Activated T-helper 1 cell treated with anti-CD3 and anti-CD28 coated beads, Interleukin-12 subunit alpha, Interleukin-12 subunit beta, Interleukin-2, Interleukin-4 antibody, amounts not matched to agents 30 ng/mL and 10 ng/mL and 1 ng/mL, durations not matched to agents 14 hours and 24 hours and 36 hours (primary cell): ENCODE measurements at regions not wholly inside any gene's neighbourhood (a gene's known extent, or its start where the extent isn't known, plus 50 kb on each side); places are given as distances from the start of the nearest gene placed in this dataset.
"Not testable (repeated sequence)": the region's sequence is repeated elsewhere in the genome, so short reads cannot be mapped to it uniquely, and the experiment has no call there.

Source experiments
- DNase-seq: peaks from one replicate; pipeline ENCODE4 v3.0.0; 2021; ENCODE audit warnings: low spot score
- H3K27ac Mint-ChIP-seq: one replicate; pipeline ENCODE4 v1.8.0; 2021; ENCODE audit warnings: mild to moderate bottlenecking, mixed read lengths
- H3K27me3 Mint-ChIP-seq: one replicate; pipeline ENCODE4 v1.8.0; 2022; ENCODE audit warnings: mild to moderate bottlenecking, moderate library complexity, mixed read lengths; ENCODE audit not compliant: insufficient read depth
- H3K36me3 Mint-ChIP-seq: one replicate; pipeline ENCODE4 v1.8.0; 2021; ENCODE audit warnings: low read depth, mixed read lengths
- H3K4me1 Mint-ChIP-seq: one replicate; pipeline ENCODE4 v1.8.0; 2021; ENCODE audit warnings: low read depth, mixed read lengths
- H3K4me3 Mint-ChIP-seq: one replicate; pipeline ENCODE4 v1.8.0; 2021; ENCODE audit warnings: mild to moderate bottlenecking, moderate library complexity, mixed read lengths
- H3K9me3 Mint-ChIP-seq: one replicate; pipeline ENCODE4 v1.8.0; 2021; ENCODE audit warnings: mixed read lengths
- intact Hi-C: fragments of 100-400 bp; cut with micrococcal nuclease; formaldehyde crosslinking; loops from one replicate; pipeline ENCODE4 v1.15.1; 2024

DNA sequence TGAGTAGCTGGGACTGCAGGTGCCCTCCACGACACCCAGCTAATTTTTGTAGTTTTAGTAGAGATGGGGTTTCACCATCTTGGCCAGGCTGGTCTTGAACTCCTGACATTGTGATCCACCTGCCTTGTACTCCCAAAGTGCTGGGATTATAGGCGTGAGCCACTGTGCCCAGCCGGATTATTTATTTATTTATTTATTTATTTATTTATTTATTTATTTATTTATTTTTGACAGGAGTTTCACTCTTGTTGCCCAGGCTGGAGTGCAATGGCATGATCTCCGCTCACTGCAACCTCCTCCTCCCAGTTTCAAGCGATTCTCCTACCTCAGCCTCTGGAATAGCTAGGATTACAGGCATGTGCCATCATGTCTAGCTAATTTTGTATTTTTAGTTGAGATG lies 466.1 kb upstream of the BRINP3 start:
- H3K4me1 Mint-ChIP-seq, H3K4me3 Mint-ChIP-seq, DNase-seq, H3K27me3 Mint-ChIP-seq, H3K27ac Mint-ChIP-seq, H3K9me3 Mint-ChIP-seq, intact Hi-C loops, H3K36me3 Mint-ChIP-seq: not testable (repeated sequence)

DNA sequence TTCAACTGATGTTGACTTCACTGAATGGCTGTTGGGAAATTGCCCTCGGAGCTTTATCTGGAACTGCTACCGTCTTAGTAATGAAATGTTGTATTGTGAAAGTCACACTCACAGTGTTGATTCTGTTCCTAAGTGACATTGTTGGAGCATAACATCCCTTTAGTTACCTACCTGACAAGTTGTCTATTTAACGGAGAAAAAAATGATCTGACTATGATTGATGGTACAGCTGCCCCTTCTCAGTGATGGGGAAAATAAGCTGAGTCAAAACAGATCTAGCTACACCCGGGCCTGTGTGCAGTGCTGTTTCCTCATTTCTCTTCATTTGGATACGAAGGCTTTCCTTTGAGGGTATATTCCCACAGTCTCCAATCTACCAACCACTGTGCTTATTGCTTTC lies 472.3 kb upstream of the BRINP3 start:
- Mint-ChIP-seq H3K4me1 (no peaks in the 10 kb centered on the region), H3K27me3 (no peaks in the 10 kb centered on the region)

DNA sequence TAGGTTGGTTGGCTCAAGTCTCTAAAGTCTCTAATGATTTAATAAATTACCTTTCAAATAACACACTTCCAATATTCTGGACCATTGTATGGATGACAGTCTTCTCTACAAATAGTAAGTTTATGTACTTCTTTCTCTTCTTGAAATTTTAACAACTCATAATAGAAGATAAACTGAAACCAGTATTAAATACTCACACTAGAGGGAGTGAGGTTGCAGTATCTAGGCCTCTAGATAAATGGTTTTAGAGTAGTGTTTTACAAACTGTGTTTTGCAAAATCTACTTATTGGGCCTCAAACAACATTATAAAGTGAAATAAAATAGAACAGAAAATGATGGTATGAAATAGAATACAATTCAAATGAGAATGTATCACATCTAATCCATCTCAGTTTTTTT lies 479.9 kb upstream of the BRINP3 start:
- no peak overlapping the region for H3K4me3 Mint-ChIP-seq
- H3K27me3 Mint-ChIP-seq, result no peaks in the 10 kb centered on the region
- no peak for DNase-seq
- H3K4me1 Mint-ChIP-seq, result no peaks in the 10 kb centered on the region
- H3K9me3 Mint-ChIP-seq, result no peaks in the 10 kb centered on the region
- no peaks in the 10 kb centered on the region for H3K36me3 Mint-ChIP-seq
- intact Hi-C loops, result no loop called here
- no peak overlapping the region for H3K27ac Mint-ChIP-seq

More for the DNA sequence above, 472.3 kb upstream of the BRINP3 start:
- H3K27ac Mint-ChIP-seq, result no peak overlapping the region
- no peaks in the 10 kb centered on the region for H3K9me3 Mint-ChIP-seq
- H3K4me3 Mint-ChIP-seq, result no peak overlapping the region
- no peak for DNase-seq
- intact Hi-C loops, result no loop called here
- H3K36me3 Mint-ChIP-seq, result no peaks in the 10 kb centered on the region

DNA sequence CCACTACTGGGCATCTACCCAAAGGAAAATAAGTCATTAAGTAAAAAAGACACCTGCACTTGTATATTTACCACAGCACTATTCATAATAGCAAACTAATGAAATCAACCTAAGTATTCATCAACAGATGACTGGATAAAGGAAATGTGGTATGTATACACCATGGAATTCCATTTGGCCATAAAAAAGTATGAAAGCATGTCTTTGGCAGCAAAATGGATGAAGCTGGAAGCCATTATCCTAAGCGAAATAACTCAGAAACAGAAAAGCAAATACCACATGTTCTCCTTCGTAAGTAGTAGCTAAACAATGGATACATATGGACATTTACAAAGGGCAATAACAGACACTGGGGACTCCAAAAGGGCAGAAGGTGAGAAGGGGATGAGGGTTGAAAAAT lies 485.7 kb upstream of the BRINP3 start:
- Mint-ChIP-seq H3K9me3 (no peaks in the 10 kb centered on the region), H3K4me3 (no peak overlapping the region), H3K27me3 (no peaks in the 10 kb centered on the region), H3K4me1 (no peaks in the 10 kb centered on the region), H3K27ac (no peak overlapping the region), H3K36me3 (no peaks in the 10 kb centered on the region)
- intact Hi-C loops, result no loop called here
- no peak for DNase-seq

DNA sequence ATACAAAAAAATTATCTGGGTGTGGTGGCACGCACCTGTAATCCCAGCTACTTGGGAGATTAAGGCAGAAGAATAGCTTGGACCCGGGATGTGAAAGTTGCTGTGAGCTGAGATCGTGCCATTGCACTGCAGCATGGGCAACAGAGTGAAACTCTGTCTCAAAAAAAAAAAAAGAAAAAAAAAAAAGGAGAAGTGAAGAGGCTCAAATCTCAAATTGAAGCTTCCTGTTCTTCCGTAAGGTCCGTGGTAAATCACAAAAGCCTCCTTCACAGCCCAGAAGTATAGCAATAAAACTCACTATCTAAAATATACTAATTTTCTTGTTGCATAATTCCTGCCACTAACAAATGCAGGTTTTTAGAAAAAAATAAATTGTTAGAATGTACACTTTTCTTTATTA lies 498.2 kb upstream of the BRINP3 start:
- H3K9me3 Mint-ChIP-seq, result peaks cover 9% of the 10 kb centered on the region
- no peak for DNase-seq
- H3K27ac Mint-ChIP-seq, result no peak overlapping the region

DNA sequence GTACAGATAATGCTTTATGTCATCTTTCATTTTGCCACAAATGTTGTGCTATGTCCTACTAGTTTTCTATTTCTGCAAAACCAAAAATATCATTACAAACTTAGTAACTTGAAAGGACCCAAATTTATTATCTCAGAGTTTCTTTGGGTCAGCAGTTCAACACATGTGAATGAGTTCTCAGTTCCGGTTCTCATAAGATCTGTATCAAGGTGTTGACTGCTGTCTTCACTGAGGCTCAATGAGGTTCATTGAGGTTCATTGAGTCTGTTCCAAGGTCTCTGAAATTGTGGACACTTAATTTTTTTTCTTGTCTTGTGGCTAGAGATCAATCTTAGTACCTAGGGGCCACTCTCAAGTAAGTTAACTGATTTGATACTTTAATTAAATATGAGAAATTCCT lies 525.1 kb upstream of the BRINP3 start:
- H3K27me3 Mint-ChIP-seq, result no peaks in the 10 kb centered on the region
- no peaks in the 10 kb centered on the region for H3K4me1 Mint-ChIP-seq
- no peaks in the 10 kb centered on the region for H3K36me3 Mint-ChIP-seq
- intact Hi-C loops, result no loop called here
- DNase-seq, result no peak
- no peak overlapping the region for H3K27ac Mint-ChIP-seq
- peaks cover 13% of the 10 kb centered on the region for H3K9me3 Mint-ChIP-seq
- no peak overlapping the region for H3K4me3 Mint-ChIP-seq

More for the DNA sequence above, 498.2 kb upstream of the BRINP3 start:
- H3K27me3 Mint-ChIP-seq, result no peaks in the 10 kb centered on the region
- no peaks in the 10 kb centered on the region for H3K4me1 Mint-ChIP-seq
- H3K4me3 Mint-ChIP-seq, result no peak overlapping the region
- intact Hi-C loops, result no loop called here
- no peaks in the 10 kb centered on the region for H3K36me3 Mint-ChIP-seq

DNA sequence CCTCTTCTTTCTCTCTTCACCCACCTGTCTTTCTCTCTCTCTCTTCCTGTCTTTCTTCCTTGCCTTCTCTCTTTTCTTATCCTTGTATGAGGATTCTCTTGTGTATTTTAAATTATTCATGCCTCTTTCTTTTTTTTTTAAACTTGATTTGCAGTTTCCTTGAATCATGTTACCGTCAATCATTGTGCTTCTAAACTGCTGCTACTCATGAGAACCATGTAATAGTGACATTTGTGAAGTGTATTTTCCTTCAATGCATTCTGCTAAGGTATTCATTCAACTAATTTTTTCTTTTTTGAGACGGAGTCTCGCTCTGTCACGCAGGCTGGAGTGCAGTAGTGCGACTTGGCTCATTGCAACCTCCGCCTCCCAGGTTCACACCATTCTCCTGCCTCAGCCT lies 539.1 kb upstream of the BRINP3 start:
- DNase-seq, result no peak
- peaks cover 8% of the 10 kb centered on the region for H3K9me3 Mint-ChIP-seq
- H3K4me1 Mint-ChIP-seq, result no peaks in the 10 kb centered on the region
- H3K27me3 Mint-ChIP-seq, result no peaks in the 10 kb centered on the region
- H3K27ac Mint-ChIP-seq, result no peak overlapping the region
- H3K36me3 Mint-ChIP-seq, result no peaks in the 10 kb centered on the region
- no peak overlapping the region for H3K4me3 Mint-ChIP-seq
- intact Hi-C loops, result no loop called here

DNA sequence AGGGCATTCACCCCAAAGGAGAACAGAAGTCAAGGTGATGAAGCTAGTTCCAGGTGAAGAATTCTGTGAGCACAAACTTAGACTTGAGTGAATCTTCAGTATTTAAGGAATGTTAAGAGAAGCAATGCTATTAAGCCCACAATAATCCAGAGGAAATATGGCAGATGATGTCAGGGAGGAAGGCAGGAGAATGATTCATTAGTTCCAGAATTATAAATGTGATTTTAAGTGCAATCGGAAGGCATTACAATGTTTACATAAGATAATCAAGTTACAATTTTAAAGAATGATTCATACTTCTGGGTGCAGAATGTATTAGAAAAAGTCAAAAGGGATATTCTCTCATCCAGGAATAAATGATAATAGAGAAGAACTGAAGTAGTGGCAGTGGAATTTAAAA lies 545.2 kb upstream of the BRINP3 start:
- Mint-ChIP-seq H3K9me3 (peaks cover 6% of the 10 kb centered on the region), H3K4me3 (no peak overlapping the region), H3K27me3 (no peaks in the 10 kb centered on the region), H3K27ac (no peak overlapping the region), H3K4me1 (no peaks in the 10 kb centered on the region), H3K36me3 (no peaks in the 10 kb centered on the region)
- no peak for DNase-seq
- intact Hi-C loops, result no loop called here

DNA sequence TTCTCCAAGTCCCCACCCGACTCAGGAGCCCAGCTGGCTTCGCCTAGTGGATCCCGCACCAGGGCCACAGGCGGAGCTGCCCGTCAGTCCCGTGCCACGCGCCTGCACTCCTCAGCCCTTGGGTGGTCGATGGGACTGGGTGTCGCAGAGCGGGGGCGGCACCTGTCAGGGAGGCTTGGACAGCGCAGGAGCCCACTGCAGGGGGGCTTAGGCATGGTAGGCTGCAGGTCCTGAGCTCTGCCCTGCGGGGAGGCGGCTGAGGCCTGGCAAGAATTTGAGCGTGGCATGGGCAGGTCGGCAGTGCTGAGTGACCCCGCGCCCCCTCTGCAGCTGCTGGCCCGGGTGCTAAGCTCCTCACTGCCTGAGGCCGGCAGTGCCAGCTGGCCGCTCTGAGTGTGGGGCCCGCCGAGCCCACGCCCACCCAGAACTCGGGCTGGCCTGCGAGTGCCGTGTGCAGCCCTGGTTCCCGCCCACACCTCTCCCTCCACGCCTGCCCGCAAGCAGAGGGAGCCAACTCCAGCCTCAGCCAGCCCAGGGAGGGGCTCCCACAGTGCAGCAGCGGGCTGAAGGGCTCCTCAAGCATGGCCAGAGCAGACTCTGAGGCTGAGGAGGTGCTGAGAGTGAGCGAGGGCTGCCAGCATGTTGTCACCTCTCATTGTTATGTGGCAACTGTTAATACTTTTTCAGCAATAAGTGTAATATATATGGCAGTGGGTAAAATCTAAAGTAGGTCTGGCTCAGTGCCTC lies 548.4 kb upstream of the BRINP3 start:
- DNase-seq, result no peak
- intact Hi-C loops, result no loop called here
- Mint-ChIP-seq H3K27me3 (no peaks in the 10 kb centered on the region), H3K9me3 (peaks cover 15% of the 10 kb centered on the region), H3K27ac (no peak overlapping the region), H3K4me1 (no peaks in the 10 kb centered on the region), H3K4me3 (no peak overlapping the region), H3K36me3 (no peaks in the 10 kb centered on the region)

DNA sequence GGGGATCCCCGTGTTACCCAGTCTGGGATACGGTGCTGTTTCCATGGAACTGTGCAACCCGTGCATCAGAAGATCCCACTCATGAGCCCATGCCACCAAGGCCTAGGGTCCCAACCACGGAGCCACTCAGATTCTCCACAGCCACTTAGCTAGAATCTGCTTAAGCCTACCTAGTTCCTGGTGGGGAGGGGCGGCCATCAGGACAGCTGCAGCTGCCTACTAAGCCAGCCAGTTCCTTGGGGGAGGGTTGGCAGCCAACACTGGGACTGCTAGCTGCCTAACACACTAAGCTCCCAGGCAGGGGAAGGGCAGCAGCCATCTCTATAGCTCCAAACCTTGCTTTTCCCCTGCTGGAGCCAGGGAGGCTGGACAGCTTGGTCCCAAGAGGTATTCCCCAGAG lies 549.2 kb upstream of the BRINP3 start:
- Mint-ChIP-seq H3K27me3 (no peaks in the 10 kb centered on the region), H3K4me3 (no peak overlapping the region), H3K4me1 (no peaks in the 10 kb centered on the region), H3K36me3 (no peaks in the 10 kb centered on the region), H3K9me3 (peaks cover 15% of the 10 kb centered on the region), H3K27ac (no peak overlapping the region)
- intact Hi-C loops, result no loop called here
- no peak for DNase-seq

DNA sequence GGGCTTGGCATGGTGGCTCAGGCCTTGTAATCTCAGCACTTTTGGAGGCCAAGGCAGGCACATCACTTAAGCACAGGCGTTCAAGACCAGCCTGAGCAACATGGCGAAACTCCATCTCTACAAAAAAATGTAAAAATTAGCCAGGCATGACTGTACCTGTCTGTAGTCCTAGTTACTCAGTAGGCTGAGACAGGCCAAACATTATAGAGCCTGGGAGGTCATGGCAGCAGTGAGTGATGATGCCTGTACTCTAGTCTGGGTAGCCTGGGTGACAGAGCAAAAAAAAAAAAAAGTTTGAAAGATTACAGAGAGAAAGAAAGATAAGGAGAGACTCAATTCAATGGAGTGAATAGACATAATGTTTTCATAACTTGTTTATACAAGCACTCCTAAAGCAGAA lies 556.5 kb upstream of the BRINP3 start:
- Mint-ChIP-seq H3K9me3 (peaks cover 12% of the 10 kb centered on the region), H3K36me3 (no peaks in the 10 kb centered on the region), H3K27me3 (no peaks in the 10 kb centered on the region), H3K27ac (no peak overlapping the region), H3K4me3 (no peak overlapping the region), H3K4me1 (no peaks in the 10 kb centered on the region)
- intact Hi-C loops, result no loop called here
- no peak for DNase-seq

DNA sequence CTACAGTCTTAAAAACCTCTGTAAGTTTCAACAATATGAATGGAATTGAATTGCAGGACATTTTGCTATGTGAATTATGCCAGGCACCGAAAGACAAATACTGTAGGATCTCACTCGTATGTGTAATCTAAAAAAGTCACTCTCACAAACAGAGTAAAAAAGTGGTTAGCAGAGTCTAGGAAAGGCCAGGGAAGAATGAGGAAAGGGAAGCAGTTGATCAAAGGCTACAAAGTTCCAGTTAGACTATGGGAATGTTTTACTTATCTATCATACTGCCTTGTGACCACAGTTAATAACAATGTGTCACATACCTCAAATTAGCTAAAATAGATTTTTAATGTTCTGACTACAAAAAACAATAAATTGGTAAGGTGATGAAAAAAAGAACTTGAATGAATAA lies 565.4 kb upstream of the BRINP3 start:
- Mint-ChIP-seq H3K27ac (no peak overlapping the region), H3K4me3 (no peak overlapping the region), H3K27me3 (no peaks in the 10 kb centered on the region), H3K9me3 (peaks cover 5% of the 10 kb centered on the region), H3K4me1 (no peaks in the 10 kb centered on the region), H3K36me3 (no peaks in the 10 kb centered on the region)
- intact Hi-C loops, result no loop called here
- no peak for DNase-seq

DNA sequence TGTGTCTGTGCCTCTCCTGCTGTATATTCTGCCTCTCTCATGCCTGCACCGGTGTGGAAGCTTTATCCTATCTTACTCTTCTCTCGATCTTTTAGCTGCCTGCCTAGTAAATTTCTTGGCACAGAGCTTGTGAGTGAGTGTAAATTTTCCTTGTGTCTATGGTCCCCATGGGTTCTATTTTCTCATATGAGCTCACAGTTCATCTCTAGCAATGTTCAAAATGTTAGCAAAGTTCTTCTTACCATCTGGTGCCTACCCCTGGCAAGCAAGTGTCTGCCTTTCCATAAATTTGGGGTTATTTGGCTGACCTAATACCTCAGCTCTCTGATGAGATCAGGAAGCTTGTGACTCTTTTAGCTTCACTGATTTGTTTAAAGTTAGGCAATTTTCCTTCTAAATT lies 572.1 kb upstream of the BRINP3 start:
- intact Hi-C loops, result no loop called here
- no peak overlapping the region for H3K27ac Mint-ChIP-seq
- DNase-seq, result no peak
- H3K4me1 Mint-ChIP-seq, result no peaks in the 10 kb centered on the region
- no peaks in the 10 kb centered on the region for H3K36me3 Mint-ChIP-seq
- no peaks in the 10 kb centered on the region for H3K27me3 Mint-ChIP-seq
- no peak overlapping the region for H3K4me3 Mint-ChIP-seq
- peaks cover 9% of the 10 kb centered on the region for H3K9me3 Mint-ChIP-seq

DNA sequence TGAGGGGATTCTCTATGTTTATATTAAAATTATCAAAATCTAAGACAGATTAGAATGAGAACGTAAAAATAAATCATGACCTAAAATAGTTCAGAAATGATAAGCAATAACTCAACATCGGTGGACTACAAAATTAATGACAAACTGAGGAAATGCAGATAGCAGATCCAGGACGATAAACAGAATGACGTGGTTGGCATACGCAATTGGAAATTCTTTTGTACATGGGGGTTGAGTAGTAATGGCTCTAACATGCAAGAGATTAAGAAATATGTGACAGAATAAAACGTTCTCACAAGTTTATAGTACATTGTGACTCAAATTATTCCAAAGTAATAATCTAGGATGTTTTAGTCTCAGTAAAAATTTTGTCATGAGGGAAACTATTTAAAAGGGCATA lies 575.2 kb upstream of the BRINP3 start:
- DNase-seq, result no peak
- H3K4me1 Mint-ChIP-seq, result no peaks in the 10 kb centered on the region
- no peak overlapping the region for H3K4me3 Mint-ChIP-seq
- intact Hi-C loops, result no loop called here
- no peaks in the 10 kb centered on the region for H3K36me3 Mint-ChIP-seq
- no peaks in the 10 kb centered on the region for H3K27me3 Mint-ChIP-seq
- no peak overlapping the region for H3K27ac Mint-ChIP-seq
- H3K9me3 Mint-ChIP-seq, result peaks cover 9% of the 10 kb centered on the region
